ENCODE measurements at regions not wholly inside any gene's neighbourhood (a gene's known extent, or its start where the extent isn't known, plus 50 kb on each side); places are given as distances from the start of the nearest gene placed in this dataset.

GRCh38 chr9:16356196-16356765 is 514.2 kb downstream of the BNC2 start:
- no peaks in the 10 kb centered on the region for H3K9me3 ChIP-seq
- H3K4me1 ChIP-seq (ENCODE audit: control insufficient read depth in 1 of 2, insufficient read depth in 1 of 2, low read depth in 1 of 2, low read length in 1 of 2), result no peaks in the 10 kb centered on the region
- no peak overlapping the region for H3K4me3 ChIP-seq (ENCODE audit: low read depth in 1 of 2, low read length in 1 of 2)
- H3K27me3 ChIP-seq, result no peaks in the 10 kb centered on the region
- no peak for TF ChIP-seq CTCF (IDR thresholded peaks at IDR 0.05)
- H3K27ac ChIP-seq, result no peak overlapping the region
- no peaks in the 10 kb centered on the region for H3K36me3 ChIP-seq

- no peak for TF ChIP-seq CTCF (IDR thresholded peaks at IDR 0.05)
- H3K27me3 ChIP-seq, result no peaks in the 10 kb centered on the region
- no peaks in the 10 kb centered on the region for H3K4me1 ChIP-seq (ENCODE audit: control insufficient read depth in 1 of 2, insufficient read depth in 1 of 2, low read depth in 1 of 2, low read length in 1 of 2)
- H3K27ac ChIP-seq, result no peak overlapping the region
- H3K36me3 ChIP-seq, result no peaks in the 10 kb centered on the region
- H3K4me3 ChIP-seq (ENCODE audit: low read depth in 1 of 2, low read length in 1 of 2), result no peak overlapping the region
- no peaks in the 10 kb centered on the region for H3K9me3 ChIP-seq
These were observed 512.6 kb downstream of the BNC2 start for GRCh38 chr9:16357828-16358227.

GRCh38 chr9:16358751-16359150 is 511.7 kb downstream of the BNC2 start:
- no peak overlapping the region for H3K27ac ChIP-seq
- H3K9me3 ChIP-seq, result no peaks in the 10 kb centered on the region
- H3K4me1 ChIP-seq (ENCODE audit: control insufficient read depth in 1 of 2, insufficient read depth in 1 of 2, low read depth in 1 of 2, low read length in 1 of 2), result no peaks in the 10 kb centered on the region
- H3K36me3 ChIP-seq, result no peaks in the 10 kb centered on the region
- no peak for TF ChIP-seq CTCF (IDR thresholded peaks at IDR 0.05)
- H3K27me3 ChIP-seq, result no peaks in the 10 kb centered on the region
- H3K4me3 ChIP-seq (ENCODE audit: low read depth in 1 of 2, low read length in 1 of 2), result no peak overlapping the region

All from neutrophil (primary cell).